Left ventricle myocardium inferior (tissue), 1 donor: ENCODE measurements at regions not wholly inside any gene's neighbourhood (a gene's known extent, or its start where the extent isn't known, plus 50 kb on each side); places are given as distances from the start of the nearest gene placed in this dataset.
"Not testable (repeated sequence)": the region's sequence is repeated elsewhere in the genome, so short reads cannot be mapped to it uniquely, and the experiment has no call there.

Experiments used
- DNase-seq: peaks from one replicate; pipeline ENCODE4 v3.0.0-alpha.2; 2020
- H3K27ac ChIP-seq: fragments of 200-600 bp; replicated peaks from 2 replicates; pipeline ENCODE4 v1.8.0; 2021
- H3K27me3 ChIP-seq: fragments of 200-600 bp; 2 replicates; pipeline ENCODE4 v1.8.0; 2021; ENCODE audit warnings: low read depth
- H3K36me3 ChIP-seq: fragments of 200-600 bp; 2 replicates; pipeline ENCODE4 v1.8.0; 2021
- H3K4me1 ChIP-seq: fragments of 200-600 bp; 2 replicates; pipeline ENCODE4 v1.8.0; 2021
- H3K4me3 ChIP-seq: fragments of 200-600 bp; 2 replicates; pipeline ENCODE4 v1.8.0; 2021; ENCODE audit warnings: mild to moderate bottlenecking, moderate library complexity
- H3K9me3 ChIP-seq: fragments of 200-600 bp; replicated peaks from 2 replicates; pipeline ENCODE4 v1.8.0; 2021
- intact Hi-C: fragments of 100-400 bp; cut with micrococcal nuclease; formaldehyde crosslinking; loops from one replicate; pipeline ENCODE4 v1.11.0; 2022
- TF ChIP-seq, protein P1 (sequence below): fragments of 200-600 bp; IDR thresholded peaks from 2 replicates; pipeline ENCODE4 v1.8.0; 2021; ENCODE audit warnings: antibody characterized with exemption, mild to moderate bottlenecking, borderline replicate concordance
- donor health status: DM: no; HTN: yes; CAD: no; lungs with severe emphysema.

DNA sequence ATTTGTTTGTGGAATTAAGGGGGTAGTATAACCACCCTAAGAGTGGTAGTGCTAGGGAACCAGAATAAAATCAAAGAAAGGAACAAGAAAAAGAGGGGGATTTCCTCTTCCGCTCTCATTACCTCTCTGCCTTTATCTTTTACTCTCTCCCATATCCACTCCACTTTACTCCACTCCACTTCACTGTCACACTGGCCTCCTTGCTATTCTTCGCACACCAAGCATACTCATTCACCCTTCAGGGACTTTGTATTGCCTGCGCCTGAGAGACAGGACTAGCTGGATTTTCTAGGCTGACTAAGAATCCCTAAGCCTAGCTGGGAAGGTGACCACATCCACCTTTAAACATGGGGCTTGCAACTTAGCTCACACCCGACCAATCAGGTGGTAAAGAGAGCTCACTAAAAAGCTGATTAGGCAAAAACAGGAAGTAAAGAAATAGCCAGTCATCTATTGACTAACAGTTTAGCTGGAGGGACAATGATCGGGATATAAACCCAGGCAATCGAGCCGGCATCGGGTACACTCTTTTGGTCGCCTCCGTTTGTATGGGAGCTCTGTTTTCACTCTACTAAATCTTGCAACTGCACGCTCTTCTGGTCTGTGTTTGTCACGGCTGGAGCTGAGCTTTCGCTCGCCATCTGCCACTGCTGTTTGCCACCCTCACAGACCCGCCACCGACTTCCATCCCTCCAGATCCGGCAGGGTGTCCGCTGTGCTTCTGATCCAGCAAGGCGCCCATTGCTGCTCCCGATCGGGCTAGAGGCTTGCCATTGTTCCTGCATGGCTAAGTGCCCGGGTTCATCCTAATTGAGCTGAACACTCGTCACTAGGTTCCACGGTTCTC lies 121.8 kb downstream of the FAM170A start:
- H3K27me3 ChIP-seq: no peaks in the 10 kb centered on the region
- TF ChIP-seq, protein P1, sequence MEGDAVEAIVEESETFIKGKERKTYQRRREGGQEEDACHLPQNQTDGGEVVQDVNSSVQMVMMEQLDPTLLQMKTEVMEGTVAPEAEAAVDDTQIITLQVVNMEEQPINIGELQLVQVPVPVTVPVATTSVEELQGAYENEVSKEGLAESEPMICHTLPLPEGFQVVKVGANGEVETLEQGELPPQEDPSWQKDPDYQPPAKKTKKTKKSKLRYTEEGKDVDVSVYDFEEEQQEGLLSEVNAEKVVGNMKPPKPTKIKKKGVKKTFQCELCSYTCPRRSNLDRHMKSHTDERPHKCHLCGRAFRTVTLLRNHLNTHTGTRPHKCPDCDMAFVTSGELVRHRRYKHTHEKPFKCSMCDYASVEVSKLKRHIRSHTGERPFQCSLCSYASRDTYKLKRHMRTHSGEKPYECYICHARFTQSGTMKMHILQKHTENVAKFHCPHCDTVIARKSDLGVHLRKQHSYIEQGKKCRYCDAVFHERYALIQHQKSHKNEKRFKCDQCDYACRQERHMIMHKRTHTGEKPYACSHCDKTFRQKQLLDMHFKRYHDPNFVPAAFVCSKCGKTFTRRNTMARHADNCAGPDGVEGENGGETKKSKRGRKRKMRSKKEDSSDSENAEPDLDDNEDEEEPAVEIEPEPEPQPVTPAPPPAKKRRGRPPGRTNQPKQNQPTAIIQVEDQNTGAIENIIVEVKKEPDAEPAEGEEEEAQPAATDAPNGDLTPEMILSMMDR: no peak
- intact Hi-C loops: no loop called here
- H3K4me3 ChIP-seq: no peak overlapping the region
- H3K36me3 ChIP-seq: no peaks in the 10 kb centered on the region
- DNase-seq: no peak
- H3K9me3 ChIP-seq: no peaks in the 10 kb centered on the region
- no peaks in the 10 kb centered on the region for H3K4me1 ChIP-seq
- H3K27ac ChIP-seq: no peak overlapping the region

DNA sequence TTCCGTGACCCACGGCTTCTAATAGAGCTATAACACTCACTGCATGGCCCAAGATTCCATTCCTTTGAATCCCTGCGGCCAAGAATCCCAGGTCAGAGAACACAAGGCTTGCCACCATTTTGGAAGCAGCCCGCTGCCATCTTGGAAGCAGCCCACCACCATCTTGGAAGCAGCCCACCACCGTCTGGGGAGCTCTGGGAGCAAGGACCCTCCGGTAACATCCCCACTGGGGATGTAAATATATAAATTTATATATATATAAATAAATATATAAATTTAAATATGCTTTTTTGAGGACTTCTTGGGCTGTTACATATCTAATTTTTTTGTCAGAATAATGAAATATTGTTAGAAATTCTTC lies 122.4 kb downstream of the FAM170A start:
- no peaks in the 10 kb centered on the region for H3K36me3 ChIP-seq
- no peak for DNase-seq
- intact Hi-C loops: no loop called here
- H3K4me1 ChIP-seq: no peaks in the 10 kb centered on the region
- H3K9me3 ChIP-seq: no peaks in the 10 kb centered on the region
- H3K27ac ChIP-seq: no peak overlapping the region
- no peak overlapping the region for H3K4me3 ChIP-seq
- TF ChIP-seq, protein P1: no peak
- H3K27me3 ChIP-seq: no peaks in the 10 kb centered on the region

DNA sequence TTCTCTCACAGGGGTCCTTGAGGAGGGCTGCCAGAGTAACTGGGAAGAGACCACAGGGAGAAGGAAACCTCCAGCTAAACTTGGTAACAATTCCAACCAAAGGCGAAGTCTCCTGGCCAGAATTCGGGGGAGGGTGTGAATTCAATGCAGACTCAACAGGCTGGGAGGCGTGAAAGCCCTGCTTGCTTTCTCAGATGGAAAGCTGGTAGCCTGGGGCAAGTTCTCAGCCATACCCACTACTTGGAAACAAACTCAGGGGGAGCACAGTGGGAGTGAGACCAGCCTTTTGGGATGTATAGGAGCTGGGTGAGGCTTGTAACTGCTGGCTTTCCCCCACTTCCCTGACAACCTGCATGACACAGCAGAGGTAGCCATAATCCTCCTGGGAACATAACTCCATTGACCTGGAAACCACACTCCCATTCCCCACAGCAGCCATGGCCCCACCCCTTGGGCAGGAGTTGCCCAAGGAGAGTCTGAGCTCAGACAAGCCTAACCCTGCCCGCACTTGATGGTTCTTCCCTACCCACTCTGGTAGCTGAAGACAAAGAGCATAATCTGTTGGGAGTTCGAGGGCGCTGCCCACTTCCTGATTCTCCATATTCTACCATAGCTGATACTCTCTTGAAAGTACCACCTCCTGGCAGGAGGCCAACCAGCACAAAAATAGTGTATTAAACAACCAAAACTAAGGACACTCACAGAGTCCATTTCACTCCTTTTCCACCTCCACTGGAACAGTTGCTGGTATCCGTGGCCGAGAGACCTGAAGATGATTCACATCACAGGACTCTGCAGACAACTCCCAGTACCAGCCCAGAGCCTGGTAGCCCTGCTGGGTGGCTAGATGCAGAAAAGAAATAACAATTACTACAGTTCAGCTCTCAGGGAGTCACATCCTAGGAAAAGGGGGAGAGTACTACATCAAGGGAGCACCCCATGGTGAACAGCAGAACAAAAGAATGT lies 123.8 kb downstream of the FAM170A start:
- Histone ChIP-seq H3K27ac (no peak overlapping the region), H3K9me3 (no peaks in the 10 kb centered on the region), H3K36me3 (no peaks in the 10 kb centered on the region), H3K27me3 (no peaks in the 10 kb centered on the region), H3K4me3 (no peak overlapping the region), H3K4me1 (no peaks in the 10 kb centered on the region)
- intact Hi-C loops: no loop called here
- DNase-seq: no peak
- TF ChIP-seq, protein P1: no peak

DNA sequence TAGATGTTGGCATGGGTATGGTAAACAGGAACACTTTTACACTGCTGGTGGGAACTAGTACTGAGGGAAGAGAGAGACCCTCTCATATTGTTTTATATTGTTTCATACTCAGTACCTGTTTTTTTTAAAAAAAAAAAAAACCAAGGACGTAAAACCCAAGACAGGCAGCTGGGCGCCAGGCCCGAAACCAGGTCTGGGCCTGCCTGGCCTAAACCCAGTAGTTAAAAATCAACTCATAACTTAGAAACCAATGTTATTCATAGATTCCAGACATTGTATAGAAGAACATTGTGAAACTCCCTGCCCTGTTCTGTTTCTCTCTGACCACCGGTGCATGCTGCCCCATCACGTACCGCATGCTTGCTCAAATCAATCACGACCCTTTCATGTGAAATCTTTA lies 125.5 kb downstream of the FAM170A start:
- H3K27me3 ChIP-seq, H3K9me3 ChIP-seq, H3K4me1 ChIP-seq, H3K4me3 ChIP-seq, H3K36me3 ChIP-seq, DNase-seq, H3K27ac ChIP-seq, intact Hi-C loops: not testable (repeated sequence)

DNA sequence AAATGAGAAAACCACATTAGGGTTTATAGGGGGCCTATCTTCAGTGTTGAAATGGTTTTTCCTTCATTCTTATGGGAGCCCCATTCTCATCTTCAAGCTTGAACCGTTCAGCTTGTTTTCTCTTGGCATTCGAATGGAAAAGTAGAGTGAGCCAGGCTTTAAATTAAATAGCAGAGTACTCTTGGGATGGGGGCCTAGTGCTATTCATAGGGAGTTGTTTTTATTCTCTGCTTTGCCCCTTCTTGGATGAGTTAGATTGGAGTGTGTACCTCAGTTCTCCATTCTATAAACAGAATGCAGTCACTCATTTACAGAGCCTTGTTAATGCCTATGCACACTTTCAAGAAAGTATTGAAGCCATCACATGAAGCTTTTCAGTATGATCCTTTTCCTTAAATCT lies 127.9 kb downstream of the FAM170A start:
- DNase-seq: no peak
- intact Hi-C loops: no loop called here
- TF ChIP-seq, protein P1: no peak

DNA sequence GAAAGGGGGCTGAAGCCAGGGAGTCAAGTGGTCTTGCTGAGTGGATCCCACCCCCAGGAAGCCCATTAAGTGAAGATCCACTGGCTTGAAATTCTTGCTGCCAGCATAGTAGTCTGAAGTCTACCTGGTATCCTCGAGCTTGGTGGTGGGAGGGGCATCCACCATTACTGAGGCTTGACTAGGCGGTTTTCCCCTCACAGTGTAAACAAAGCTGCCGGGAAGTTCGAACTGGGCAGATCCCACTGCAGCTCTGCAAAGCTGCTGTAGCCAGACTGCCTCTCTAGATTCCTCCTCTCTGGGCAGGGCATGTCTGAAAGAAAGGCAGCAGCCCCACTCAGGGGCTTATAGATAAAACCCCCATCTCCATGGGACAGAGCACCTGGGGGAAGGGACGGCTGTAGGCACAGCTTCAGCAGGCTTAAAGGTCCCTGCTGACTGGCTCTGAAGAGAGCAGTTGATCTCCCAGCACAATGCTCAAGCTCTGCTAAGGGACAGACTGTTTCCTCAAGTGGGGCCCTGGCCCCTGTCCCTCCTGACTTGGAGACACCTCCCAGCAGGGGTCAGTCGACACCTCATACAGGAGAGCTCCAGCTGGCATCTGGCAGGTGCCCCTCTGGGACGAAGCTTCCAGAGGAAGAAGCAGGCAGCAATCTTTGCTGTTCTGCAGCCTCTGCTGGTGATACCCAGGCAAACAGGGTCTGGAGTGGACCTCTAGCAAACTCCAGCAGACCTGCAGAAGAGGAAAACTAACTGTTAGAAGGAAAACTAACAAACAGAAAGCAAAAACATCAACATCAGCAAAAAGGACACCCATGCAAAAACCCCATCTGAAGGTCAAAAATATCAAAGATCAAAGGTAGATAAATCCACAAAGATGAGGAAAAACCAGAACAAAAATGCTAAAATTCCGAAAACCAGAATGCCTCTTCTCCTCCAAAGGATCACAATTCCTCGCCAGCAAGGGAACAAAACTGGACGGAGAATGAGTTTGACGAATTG lies 140.6 kb downstream of the FAM170A start:
- H3K36me3 ChIP-seq, DNase-seq, H3K27me3 ChIP-seq, intact Hi-C loops, H3K4me1 ChIP-seq, H3K4me3 ChIP-seq, H3K27ac ChIP-seq: not testable (repeated sequence)
- H3K9me3 ChIP-seq: peaks cover 12% of the 10 kb centered on the region

More for the DNA sequence above, 127.9 kb downstream of the FAM170A start:
- Histone ChIP-seq H3K4me3 (no peak overlapping the region), H3K36me3 (no peaks in the 10 kb centered on the region), H3K27me3 (no peaks in the 10 kb centered on the region), H3K4me1 (no peaks in the 10 kb centered on the region), H3K9me3 (no peaks in the 10 kb centered on the region), H3K27ac (no peak overlapping the region)

DNA sequence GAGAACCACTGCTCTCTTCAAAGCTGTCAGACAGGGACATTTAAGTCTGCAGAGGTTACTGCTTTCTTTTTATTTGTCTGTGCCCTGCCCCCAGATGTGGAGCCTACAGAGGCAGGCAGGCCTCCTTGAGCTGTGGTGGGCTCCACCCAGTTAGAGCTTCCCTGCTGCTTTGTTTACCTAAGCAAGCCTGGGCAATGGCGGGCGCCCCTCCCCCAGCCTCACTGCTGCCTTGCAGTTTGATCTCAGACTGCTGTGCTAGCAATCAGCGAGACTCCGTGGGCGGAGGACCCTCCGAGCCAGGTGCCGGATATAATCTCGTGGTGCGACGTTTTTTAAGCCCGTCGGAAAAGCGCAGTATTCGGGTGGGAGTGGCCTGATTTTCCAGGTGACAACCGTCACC lies 150.8 kb downstream of the FAM170A start:
- intact Hi-C loops, DNase-seq: not testable (repeated sequence)

More for the DNA sequence above, 150.8 kb downstream of the FAM170A start:
- not testable (repeated sequence) for H3K4me3 ChIP-seq, H3K27ac ChIP-seq, H3K27me3 ChIP-seq, H3K36me3 ChIP-seq, H3K9me3 ChIP-seq, H3K4me1 ChIP-seq
